ENCODE measurements at regions not wholly inside any gene's neighbourhood (a gene's known extent, or its start where the extent isn't known, plus 50 kb on each side); places are given as distances from the start of the nearest gene placed in this dataset.

DNA sequence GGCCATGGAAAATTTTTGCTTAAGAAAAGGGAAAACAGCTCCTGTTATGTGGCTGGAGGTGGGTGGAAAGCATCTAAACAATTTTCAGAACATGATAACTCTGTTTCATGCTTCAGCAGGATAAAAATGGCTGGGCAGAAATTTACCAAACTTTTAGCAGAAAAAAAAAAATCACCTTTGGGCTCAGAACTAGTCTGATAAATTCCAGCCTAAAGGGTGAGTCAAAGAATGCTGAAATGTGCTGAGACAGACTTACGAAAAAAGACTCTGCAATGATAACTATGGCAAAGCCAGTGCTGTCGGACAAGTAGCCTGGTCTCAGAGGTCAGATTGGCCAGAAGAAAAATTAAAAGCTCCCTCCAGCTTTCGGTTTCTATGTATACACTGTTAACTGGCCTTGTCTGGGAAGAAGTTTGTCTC, 123.6 kb downstream of the LRATD1 start:
- intact Hi-C loops (cut with DNase I): no loop called here
- peaks cover 0 to 2% (median 2%) of the 10 kb centered on the region in 3 donors for H3K27me3 ChIP-seq (ENCODE audit: insufficient read depth in 3 of 3, low read length in 2 of 3)
- no peak for DNase-seq
- H3K4me3 ChIP-seq: no peak overlapping the region
- H3K27ac ChIP-seq: no peak overlapping the region
- no peak for ATAC-seq
- H3K9me3 ChIP-seq: no peaks in the 10 kb centered on the region
- WGBS, 3 donors: 54 to 68% (median 61%) methylated on average over 3 of the region's 3 CpGs
- no peaks in the 10 kb centered on the region for H3K4me1 ChIP-seq
- H3K36me3 ChIP-seq (ENCODE audit: insufficient read depth in 1 of 2, low read depth in 1 of 2): no peaks in the 10 kb centered on the region
- TF ChIP-seq, protein P1, sequence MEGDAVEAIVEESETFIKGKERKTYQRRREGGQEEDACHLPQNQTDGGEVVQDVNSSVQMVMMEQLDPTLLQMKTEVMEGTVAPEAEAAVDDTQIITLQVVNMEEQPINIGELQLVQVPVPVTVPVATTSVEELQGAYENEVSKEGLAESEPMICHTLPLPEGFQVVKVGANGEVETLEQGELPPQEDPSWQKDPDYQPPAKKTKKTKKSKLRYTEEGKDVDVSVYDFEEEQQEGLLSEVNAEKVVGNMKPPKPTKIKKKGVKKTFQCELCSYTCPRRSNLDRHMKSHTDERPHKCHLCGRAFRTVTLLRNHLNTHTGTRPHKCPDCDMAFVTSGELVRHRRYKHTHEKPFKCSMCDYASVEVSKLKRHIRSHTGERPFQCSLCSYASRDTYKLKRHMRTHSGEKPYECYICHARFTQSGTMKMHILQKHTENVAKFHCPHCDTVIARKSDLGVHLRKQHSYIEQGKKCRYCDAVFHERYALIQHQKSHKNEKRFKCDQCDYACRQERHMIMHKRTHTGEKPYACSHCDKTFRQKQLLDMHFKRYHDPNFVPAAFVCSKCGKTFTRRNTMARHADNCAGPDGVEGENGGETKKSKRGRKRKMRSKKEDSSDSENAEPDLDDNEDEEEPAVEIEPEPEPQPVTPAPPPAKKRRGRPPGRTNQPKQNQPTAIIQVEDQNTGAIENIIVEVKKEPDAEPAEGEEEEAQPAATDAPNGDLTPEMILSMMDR (IDR thresholded peaks at IDR 0.05): no peak

- H3K27ac ChIP-seq: no peak overlapping the region
- no peaks in the 10 kb centered on the region for H3K4me1 ChIP-seq
- H3K27me3 ChIP-seq (ENCODE audit: insufficient read depth in 3 of 3, low read length in 2 of 3): peaks cover 0 to 2% (median 2%) of the 10 kb centered on the region in 3 donors
- no peaks in the 10 kb centered on the region for H3K36me3 ChIP-seq (ENCODE audit: insufficient read depth in 1 of 2, low read depth in 1 of 2)
- H3K9me3 ChIP-seq: no peaks in the 10 kb centered on the region
- TF ChIP-seq, protein P1 (IDR thresholded peaks at IDR 0.05): no peak
- H3K4me3 ChIP-seq: no peak overlapping the region
- ATAC-seq (peak in 3 of 4 donors; percentile 50 to 73 (median 65)), DNase-seq (no peak)
- 76 to 83% (median 76%) methylated on average over 10 of the region's 10 CpGs for WGBS, 3 donors
- intact Hi-C loops (cut with DNase I): no loop called here
These were observed 124.6 kb downstream of the LRATD1 start for GRCh38 chr2:14756981-14757657.

GRCh38 chr2:14759082-14759481, 126.6 kb downstream of the LRATD1 start:
- TF ChIP-seq, protein P1 (IDR thresholded peaks at IDR 0.05): no peak
- peaks cover 0 to 2% (median 0%) of the 10 kb centered on the region in 3 donors for H3K27me3 ChIP-seq (ENCODE audit: insufficient read depth in 3 of 3, low read length in 2 of 3)
- 77 to 85% (median 81%) methylated on average over 5 of the region's 5 CpGs for WGBS, 3 donors
- no peaks in the 10 kb centered on the region for H3K4me1 ChIP-seq
- no peak for DNase-seq
- ATAC-seq: no peak
- intact Hi-C loops (cut with DNase I): no loop called here
- no peak overlapping the region for H3K27ac ChIP-seq
- H3K9me3 ChIP-seq: no peaks in the 10 kb centered on the region
- no peak overlapping the region for H3K4me3 ChIP-seq
- H3K36me3 ChIP-seq (ENCODE audit: insufficient read depth in 1 of 2, low read depth in 1 of 2): no peaks in the 10 kb centered on the region

DNA sequence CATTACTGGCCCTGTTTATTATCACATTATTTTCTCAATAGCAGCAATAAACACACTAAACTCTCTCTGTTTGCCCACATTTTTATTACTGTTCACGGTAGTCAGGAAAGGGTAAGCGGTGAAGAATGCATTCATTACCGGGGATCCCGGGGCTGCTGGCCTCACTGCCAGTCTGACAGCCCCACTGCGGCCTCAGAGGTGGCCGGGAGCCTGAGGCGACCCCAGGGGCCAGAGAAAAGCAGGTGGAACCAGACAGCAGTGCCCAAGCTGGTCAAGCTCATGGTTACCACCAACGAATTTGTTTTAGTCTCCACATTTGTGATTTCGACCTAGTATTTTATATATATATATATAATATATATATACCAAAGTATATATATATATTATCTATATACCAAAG, 127.7 kb downstream of the LRATD1 start:
- Histone ChIP-seq H3K4me3 (no peak overlapping the region), H3K27ac (no peak overlapping the region), H3K36me3 (ENCODE audit: insufficient read depth in 1 of 2, low read depth in 1 of 2) (no peaks in the 10 kb centered on the region), H3K9me3 (no peaks in the 10 kb centered on the region), H3K27me3 (ENCODE audit: insufficient read depth in 3 of 3, low read length in 2 of 3) (peaks cover 0 to 2% (median 0%) of the 10 kb centered on the region in 3 donors), H3K4me1 (no peaks in the 10 kb centered on the region)
- TF ChIP-seq, protein P1 (IDR thresholded peaks at IDR 0.05): no peak
- intact Hi-C loops (cut with DNase I): no loop called here
- no peak for ATAC-seq
- no peak for DNase-seq
- 29 to 47% (median 36%) methylated on average over 9 of the region's 9 CpGs for WGBS, 3 donors

GRCh38 chr2:14761118-14761517, 128.6 kb downstream of the LRATD1 start:
- DNase-seq (no peak), ATAC-seq (no peak)
- no peaks in the 10 kb centered on the region for H3K9me3 ChIP-seq
- 93 to 94% (median 93%) methylated on average over 11 of the region's 11 CpGs for WGBS, 3 donors
- H3K27ac ChIP-seq: no peak overlapping the region
- no peak overlapping the region for H3K4me3 ChIP-seq
- no peaks in the 10 kb centered on the region for H3K4me1 ChIP-seq
- H3K36me3 ChIP-seq (ENCODE audit: insufficient read depth in 1 of 2, low read depth in 1 of 2): no peaks in the 10 kb centered on the region
- TF ChIP-seq, protein P1 (IDR thresholded peaks at IDR 0.05): no peak
- peaks cover 0 to 2% (median 0%) of the 10 kb centered on the region in 3 donors for H3K27me3 ChIP-seq (ENCODE audit: insufficient read depth in 3 of 3, low read length in 2 of 3)
- intact Hi-C loops (cut with DNase I): no loop called here

All from psoas muscle (tissue), 7 donors.